Panc1 (cell line): ENCODE measurements at regions not wholly inside any gene's neighbourhood (a gene's known extent, or its start where the extent isn't known, plus 50 kb on each side); places are given as distances from the start of the nearest gene placed in this dataset.

ENCODE experiments used
- ATAC-seq: fragments of 200-7000 bp; cut with Tn5 transposase; 2 replicates; pipeline ENCODE4 v1.9.1; 2020; ENCODE audit warnings: mild to moderate bottlenecking, moderate library complexity
- BruUV-seq: library from RNA; stranded (reverse); fragments of 400-500 nt; replicated peaks from 2 replicates; lab custom pipeline; 2021; lab: Mats Ljungman, UMichigan
- CTCF ChIA-PET: fragments of 300-600 bp; sonication (Branson Sonifier 250); formaldehyde crosslinking; loops from one replicate; lab custom pipeline; 2022; ENCODE audit warnings: antibody characterized with exemption; lab: Charles Lee
- POLR2A ChIA-PET: fragments of 300-600 bp; sonication (Branson Sonifier 250); formaldehyde crosslinking; loops from one replicate; lab custom pipeline; 2022; ENCODE audit warnings: antibody characterized with exemption; lab: Charles Lee
- DNase-seq: peaks from one replicate; pipeline ENCODE4 v3.0.0-alpha.2; 2010; ENCODE audit warnings: low read depth, low spot score
- H3K27ac ChIP-seq: 2 replicates; pipeline ENCODE4 v1.5.1; 2011; ENCODE audit warnings: mild to moderate bottlenecking, low read length, inconsistent platforms
- H3K27me3 ChIP-seq: fragments of 200-500 bp; sonication (Bioruptor generic); 2 replicates; pipeline ENCODE4 v1.6.0; 2014; ENCODE audit warnings: low read length, inconsistent platforms; ENCODE audit not compliant: control insufficient read depth, insufficient read depth
- H3K36me3 ChIP-seq: fragments of 200-500 bp; sonication (Bioruptor generic); 2 replicates; pipeline ENCODE4 v1.5.1; 2014; ENCODE audit warnings: inconsistent platforms, mild to moderate bottlenecking, low read length, moderate library complexity; ENCODE audit not compliant: control insufficient read depth, insufficient read depth
- H3K4me1 ChIP-seq: 2 replicates; pipeline ENCODE4 v1.5.1; 2011; ENCODE audit warnings: inconsistent platforms, mild to moderate bottlenecking, low read length, moderate library complexity; ENCODE audit not compliant: control insufficient read depth, insufficient read depth
- H3K4me3 ChIP-seq, 2 experiments: 2 replicates each; pipeline ENCODE4 v1.5.1; 2011 to 2012; ENCODE audit warnings: low read depth in 2 of 2, low read length in 2 of 2, mild to moderate bottlenecking in 2 of 2, inconsistent platforms in 1 of 2, moderate library complexity in 1 of 2
- H3K9me3 ChIP-seq: fragments of 200-500 bp; sonication (Bioruptor generic); 2 replicates; pipeline ENCODE4 v1.5.1; 2014; ENCODE audit warnings: low read depth, mild to moderate bottlenecking, inconsistent platforms, low read length, moderate library complexity; ENCODE audit not compliant: control insufficient read depth, insufficient read depth
- CTCF ChIP-seq: fragments of 450-650 bp; IDR thresholded peaks from 2 replicates; pipeline ENCODE4 v1.5.1; 2017; ENCODE audit warnings: mild to moderate bottlenecking
- POLR2AphosphoS5 ChIP-seq: IDR thresholded peaks from 2 replicates; pipeline ENCODE4 v1.6.1; 2012; ENCODE audit warnings: mild to moderate bottlenecking, low read depth, low read length, moderate library complexity
- REST ChIP-seq, 2 experiments: IDR thresholded peaks; 2 replicates each; pipeline ENCODE4 v1.6.1; 2011 to 2012; ENCODE audit warnings: low read depth in 2 of 2, control low read depth in 1 of 2, low read length in 1 of 2, mild to moderate bottlenecking in 1 of 2, moderate library complexity in 1 of 2; ENCODE audit not compliant: insufficient read depth in 1 of 2
- SIN3A ChIP-seq: IDR thresholded peaks from 2 replicates; pipeline ENCODE4 v1.6.1; 2012; ENCODE audit warnings: low read depth, mild to moderate bottlenecking, low read length, moderate library complexity, borderline replicate concordance; ENCODE audit not compliant: insufficient read depth
- TCF7L2 ChIP-seq: IDR thresholded peaks from 2 replicates; pipeline ENCODE4 v1.6.1; 2011; ENCODE audit warnings: mild to moderate bottlenecking, low read depth, low read length, inconsistent platforms
- in situ Hi-C: cut with HindIII; loops from 2 replicates; pipeline ENCODE4 v1.10.0; 2016; ENCODE audit warnings: low sequenced_read_pairs, low pct_unique_long_range_greater_than_20kb
- intact Hi-C: fragments of 100-400 bp; cut with micrococcal nuclease; formaldehyde crosslinking; loops from one replicate; pipeline ENCODE4 v1.10.0; 2022; ENCODE audit not compliant: unreplicated experiment

- ATAC-seq = no peak
- no TSS peak for BruUV-seq
Observed at GRCh38 chr5:52520171-52520570, 267.5 kb upstream of the ITGA1 start.

GRCh38 chr5:52521236-52521635 lies 266.5 kb upstream of the ITGA1 start:
- BruUV-seq = no TSS peak
- ATAC-seq = no peak
- intact Hi-C loops = no loop called here
- Histone ChIP-seq H3K9me3 (no peaks in the 10 kb centered on the region), H3K36me3 (no peaks in the 10 kb centered on the region), H3K4me3 (no peak overlapping the region), H3K4me1 (no peaks in the 10 kb centered on the region), H3K27ac (no peak overlapping the region), H3K27me3 (no peaks in the 10 kb centered on the region)
- DNase-seq = no peak
- POLR2A ChIA-PET = no interaction called here
- in situ Hi-C loops = no loop called here
- TF ChIP-seq SIN3A (no peak), CTCF (no peak), TCF7L2 (no peak), POLR2AphosphoS5 (no peak), REST (IDR thresholded peaks at IDR 0.05; ENCODE audit: insufficient read depth in 1 of 2, low read depth in 2 of 2, low read length in 1 of 2) (no peak)
- CTCF ChIA-PET = no interaction called here

More at GRCh38 chr5:52520171-52520570, 267.5 kb upstream of the ITGA1 start:
- intact Hi-C loops = no loop called here
- in situ Hi-C loops = no loop called here
- Histone ChIP-seq H3K4me3 (no peak overlapping the region), H3K27me3 (no peaks in the 10 kb centered on the region), H3K9me3 (no peaks in the 10 kb centered on the region), H3K27ac (no peak overlapping the region), H3K36me3 (no peaks in the 10 kb centered on the region), H3K4me1 (no peaks in the 10 kb centered on the region)
- TF ChIP-seq SIN3A = no peak
- TF ChIP-seq POLR2AphosphoS5 = no peak
- no peak for TF ChIP-seq TCF7L2
- ChIA-PET CTCF (no interaction called here), POLR2A (no interaction called here)
- DNase-seq = no peak

- ChIA-PET CTCF (no interaction called here), POLR2A (no interaction called here)
- intact Hi-C loops (no loop called here), in situ Hi-C loops (no loop called here)
- H3K4me3 ChIP-seq = no peak overlapping the region
- no peaks in the 10 kb centered on the region for H3K4me1 ChIP-seq
- no peaks in the 10 kb centered on the region for H3K9me3 ChIP-seq
- TF ChIP-seq CTCF (no peak), POLR2AphosphoS5 (no peak), SIN3A (no peak), REST (IDR thresholded peaks at IDR 0.05; ENCODE audit: insufficient read depth in 1 of 2, low read depth in 2 of 2, low read length in 1 of 2) (no peak), TCF7L2 (no peak)
- H3K27ac ChIP-seq = no peak overlapping the region
- H3K27me3 ChIP-seq = no peaks in the 10 kb centered on the region
- BruUV-seq = no TSS peak
- no peak for ATAC-seq
- H3K36me3 ChIP-seq = no peaks in the 10 kb centered on the region
- DNase-seq = no peak
Observed at GRCh38 chr5:52523701-52524100, 264.0 kb upstream of the ITGA1 start.
